ENCODE measurements at regions not wholly inside any gene's neighbourhood (a gene's known extent, or its start where the extent isn't known, plus 50 kb on each side); places are given as distances from the start of the nearest gene placed in this dataset.

GRCh38 chr2:794554-795241, 117.5 kb upstream of the TMEM18 start:
- intact Hi-C loops (cut with DNase I), result no loop called here
- DNase-seq (ENCODE audit: extremely low spot score in 2 of 2), result peak in 1 of 2 donors; percentile 72
- Histone ChIP-seq H3K27me3 (no peaks in the 10 kb centered on the region), H3K36me3 (no peaks in the 10 kb centered on the region), H3K9me3 (no peaks in the 10 kb centered on the region), H3K4me1 (peaks cover 6% of the 10 kb centered on the region), H3K27ac (no peak overlapping the region), H3K4me3 (peak overlapping the region in 1 of 2 donors; percentile 16)
- TF ChIP-seq POLR2A (IDR thresholded peaks at IDR 0.05) (no peak), POLR2AphosphoS5 (IDR thresholded peaks at IDR 0.05; ENCODE audit: insufficient read depth in 1 of 2, low read depth in 1 of 2) (no peak), CTCF (IDR thresholded peaks at IDR 0.05) (no peak)

GRCh38 chr2:793236-793635, 116.0 kb upstream of the TMEM18 start:
- TF ChIP-seq CTCF (IDR thresholded peaks at IDR 0.05), result no peak
- no peak for TF ChIP-seq POLR2A (IDR thresholded peaks at IDR 0.05)
- no peak for TF ChIP-seq POLR2AphosphoS5 (IDR thresholded peaks at IDR 0.05; ENCODE audit: insufficient read depth in 1 of 2, low read depth in 1 of 2)
- H3K36me3 ChIP-seq, result no peaks in the 10 kb centered on the region
- H3K27ac ChIP-seq, result no peak overlapping the region
- peaks cover 6% of the 10 kb centered on the region for H3K4me1 ChIP-seq
- intact Hi-C loops (cut with DNase I), result no loop called here
- H3K27me3 ChIP-seq, result no peaks in the 10 kb centered on the region
- DNase-seq (ENCODE audit: extremely low spot score in 2 of 2), result peak in 1 of 2 donors; percentile 37
- H3K4me3 ChIP-seq, result no peak overlapping the region
- H3K9me3 ChIP-seq, result no peaks in the 10 kb centered on the region

GRCh38 chr2:792687-793086, 115.5 kb upstream of the TMEM18 start:
- Histone ChIP-seq H3K27ac (no peak overlapping the region), H3K4me1 (peaks cover 6% of the 10 kb centered on the region), H3K4me3 (no peak overlapping the region), H3K9me3 (no peaks in the 10 kb centered on the region), H3K27me3 (no peaks in the 10 kb centered on the region), H3K36me3 (no peaks in the 10 kb centered on the region)
- DNase-seq (ENCODE audit: extremely low spot score in 2 of 2), result peak in 1 of 2 donors; percentile 61
- TF ChIP-seq POLR2A (IDR thresholded peaks at IDR 0.05) (no peak), CTCF (IDR thresholded peaks at IDR 0.05) (no peak), POLR2AphosphoS5 (IDR thresholded peaks at IDR 0.05; ENCODE audit: insufficient read depth in 1 of 2, low read depth in 1 of 2) (no peak)
- intact Hi-C loops (cut with DNase I), result no loop called here

- TF ChIP-seq POLR2AphosphoS5 (IDR thresholded peaks at IDR 0.05; ENCODE audit: insufficient read depth in 1 of 2, low read depth in 1 of 2), result no peak
- Histone ChIP-seq H3K4me1 (peaks cover 5% of the 10 kb centered on the region), H3K9me3 (no peaks in the 10 kb centered on the region), H3K27me3 (no peaks in the 10 kb centered on the region), H3K4me3 (no peak overlapping the region), H3K36me3 (no peaks in the 10 kb centered on the region), H3K27ac (no peak overlapping the region)
- peak in 1 of 2 donors; percentile 72 for DNase-seq (ENCODE audit: extremely low spot score in 2 of 2)
- intact Hi-C loops (cut with DNase I), result no loop called here
Measured at GRCh38 chr2:790634-791245, 113.5 kb upstream of the TMEM18 start.

GRCh38 chr2:790081-790480, 112.9 kb upstream of the TMEM18 start:
- Histone ChIP-seq H3K9me3 (no peaks in the 10 kb centered on the region), H3K4me1 (no peaks in the 10 kb centered on the region), H3K4me3 (no peak overlapping the region), H3K36me3 (no peaks in the 10 kb centered on the region), H3K27ac (no peak overlapping the region), H3K27me3 (no peaks in the 10 kb centered on the region)
- intact Hi-C loops (cut with DNase I), result no loop called here
- DNase-seq (ENCODE audit: extremely low spot score in 2 of 2), result peak in 1 of 2 donors; percentile 77
- TF ChIP-seq CTCF (IDR thresholded peaks at IDR 0.05) (no peak), POLR2AphosphoS5 (IDR thresholded peaks at IDR 0.05; ENCODE audit: insufficient read depth in 1 of 2, low read depth in 1 of 2) (no peak), POLR2A (IDR thresholded peaks at IDR 0.05) (no peak)
